GM18951 (cell line): ENCODE measurements at regions not wholly inside any gene's neighbourhood (a gene's known extent, or its start where the extent isn't known, plus 50 kb on each side); places are given as distances from the start of the nearest gene placed in this dataset.

Source experiments
- POLR2A ChIP-seq: IDR thresholded peaks from 4 replicates; pipeline ENCODE4 v1.6.1; 2011; ENCODE audit warnings: mild to moderate bottlenecking; ENCODE audit not compliant: insufficient read length, insufficient read depth; ENCODE audit errors: extremely low read depth
- in situ Hi-C: fragments of 300-500 bp; cut with MboI; formaldehyde crosslinking; loops from one replicate; pipeline ENCODE4 v1.12.0; 2022; ENCODE audit warnings: low sequenced_read_pairs, mixed read lengths, inconsistent platforms; ENCODE audit not compliant: unreplicated experiment

- in situ Hi-C loops = loop anchor here (5.0 kb wide), 1 partner anchor 44 kb away; no protein-coding TSS in a partner anchor
- TF ChIP-seq POLR2A = no peak
Observed at GRCh38 chr12:102696045-102696444, 215.7 kb upstream of the IGF1 start.

- no peak for TF ChIP-seq POLR2A
- in situ Hi-C loops = loop anchor here (5.0 kb wide), 1 partner anchor 43 kb away; no protein-coding TSS in a partner anchor
Observed at GRCh38 chr12:102694903-102695302, 214.5 kb upstream of the IGF1 start.

GRCh38 chr12:102691773-102692555 is 211.6 kb upstream of the IGF1 start:
- in situ Hi-C loops = no loop called here
- no peak for TF ChIP-seq POLR2A

- in situ Hi-C loops = no loop called here
Observed at GRCh38 chr12:102690253-102690652, 209.9 kb upstream of the IGF1 start.

GRCh38 chr12:102689701-102690100 is 209.3 kb upstream of the IGF1 start:
- TF ChIP-seq POLR2A = no peak
- in situ Hi-C loops = no loop called here

More at GRCh38 chr12:102690253-102690652, 209.9 kb upstream of the IGF1 start:
- TF ChIP-seq POLR2A = no peak

- in situ Hi-C loops = no loop called here
- TF ChIP-seq POLR2A = no peak
Observed at GRCh38 chr12:102687523-102687922, 207.2 kb upstream of the IGF1 start.

- in situ Hi-C loops = no loop called here
- no peak for TF ChIP-seq POLR2A
Observed at GRCh38 chr12:102685841-102686240, 205.5 kb upstream of the IGF1 start.

GRCh38 chr12:102685172-102685571 is 204.8 kb upstream of the IGF1 start:
- in situ Hi-C loops = no loop called here
- no peak for TF ChIP-seq POLR2A

- in situ Hi-C loops = no loop called here
- TF ChIP-seq POLR2A = no peak
Observed at GRCh38 chr12:102682366-102683289, 202.3 kb upstream of the IGF1 start.

GRCh38 chr12:102681747-102682146 is 201.4 kb upstream of the IGF1 start:
- no peak for TF ChIP-seq POLR2A
- in situ Hi-C loops = no loop called here

- no peak for TF ChIP-seq POLR2A
- in situ Hi-C loops = no loop called here
Observed at GRCh38 chr12:102681309-102681708, 200.9 kb upstream of the IGF1 start.

GRCh38 chr12:102680304-102680703 is 199.9 kb upstream of the IGF1 start:
- no peak for TF ChIP-seq POLR2A
- in situ Hi-C loops = no loop called here

GRCh38 chr12:102676812-102677211 is 196.4 kb upstream of the IGF1 start:
- no peak for TF ChIP-seq POLR2A

More at GRCh38 chr12:102676812-102677211, 196.4 kb upstream of the IGF1 start:
- in situ Hi-C loops = no loop called here
